Right forelimb (tissue), 1 donor: ENCODE measurements at regions not wholly inside any gene's neighbourhood (a gene's known extent, or its start where the extent isn't known, plus 50 kb on each side); places are given as distances from the start of the nearest gene placed in this dataset.

Source experiments
- DNase-seq: peaks from one replicate; pipeline ENCODE4 v3.0.0-alpha.2; 2018

DNA sequence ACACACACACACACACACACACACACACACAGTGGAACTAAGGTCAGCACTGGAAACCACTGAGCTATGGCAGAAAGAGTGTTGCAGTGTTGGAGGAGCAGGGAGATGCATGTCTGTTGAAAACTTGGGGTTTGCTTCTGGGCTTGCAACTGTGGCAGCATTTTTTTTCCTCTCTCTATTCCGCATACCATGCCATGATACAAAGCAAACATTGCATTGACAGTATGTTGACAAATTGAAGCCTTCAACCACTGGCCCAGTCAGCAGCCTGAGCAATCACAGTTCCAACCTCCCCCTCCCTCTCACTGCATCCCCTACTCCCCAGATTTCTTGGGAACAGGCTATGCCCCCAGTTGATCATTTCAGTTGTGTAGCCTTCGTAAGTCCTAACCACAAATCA is 478.1 kb upstream of the WWC1 start:
- DNase-seq: no peak

DNA sequence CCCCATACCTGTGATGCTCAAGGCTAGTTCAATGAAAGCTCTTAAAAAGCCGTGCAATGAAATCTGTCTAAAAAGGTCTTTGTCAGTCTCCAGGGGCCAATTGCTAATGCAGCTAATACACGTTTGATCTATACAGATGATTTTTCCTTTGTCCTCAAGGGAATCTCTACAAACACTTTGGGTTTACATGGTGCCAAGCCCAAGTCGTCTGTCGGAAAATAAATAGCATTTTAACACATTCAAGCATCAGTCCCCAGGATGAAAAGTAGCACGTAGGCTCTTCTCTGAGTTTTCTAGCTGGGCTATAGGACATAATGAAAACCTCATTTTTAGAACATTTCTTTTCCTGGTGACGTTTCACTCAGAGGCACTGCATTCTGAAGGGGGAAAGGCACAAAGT is 477.4 kb upstream of the WWC1 start:
- DNase-seq: no peak

DNA sequence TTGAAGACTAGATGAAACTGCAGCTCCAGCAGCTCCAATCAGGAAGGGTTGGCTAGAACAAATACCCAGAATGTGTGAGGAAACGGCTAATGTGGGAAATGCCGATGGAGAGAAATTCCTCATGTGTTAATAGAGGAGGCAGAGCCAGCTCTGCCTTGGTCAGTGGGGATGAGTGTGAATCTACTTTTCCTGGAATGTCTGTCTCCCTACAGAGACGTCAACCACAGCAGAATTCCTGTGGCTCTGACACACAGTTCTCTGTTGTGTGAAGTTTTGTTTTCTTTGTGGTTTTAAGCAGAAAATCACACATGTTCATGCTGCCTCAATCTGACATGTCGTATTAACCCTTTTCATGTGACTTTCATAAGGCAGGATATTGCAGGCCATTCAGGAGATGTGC is 476.6 kb upstream of the WWC1 start:
- peak; percentile 53 for DNase-seq

DNA sequence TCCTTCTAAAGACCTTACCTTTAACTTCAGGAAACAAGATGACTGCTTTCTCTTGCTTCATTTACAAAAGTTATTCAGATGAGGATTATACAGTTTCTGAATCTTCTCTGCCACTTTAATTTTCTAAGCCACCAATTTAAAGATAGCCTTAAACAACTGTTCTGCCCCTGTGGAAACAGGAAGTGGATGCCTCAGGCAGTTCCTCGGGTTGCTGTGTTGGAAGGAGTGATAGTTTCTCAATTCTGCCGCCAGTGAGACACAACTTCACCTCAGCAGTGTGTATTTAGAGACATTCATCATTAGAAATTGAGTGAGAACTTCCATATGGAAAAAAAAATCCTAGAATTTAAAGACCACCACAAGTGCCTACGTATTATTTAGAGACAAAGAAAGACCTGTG is 475.1 kb upstream of the WWC1 start:
- no peak for DNase-seq

DNA sequence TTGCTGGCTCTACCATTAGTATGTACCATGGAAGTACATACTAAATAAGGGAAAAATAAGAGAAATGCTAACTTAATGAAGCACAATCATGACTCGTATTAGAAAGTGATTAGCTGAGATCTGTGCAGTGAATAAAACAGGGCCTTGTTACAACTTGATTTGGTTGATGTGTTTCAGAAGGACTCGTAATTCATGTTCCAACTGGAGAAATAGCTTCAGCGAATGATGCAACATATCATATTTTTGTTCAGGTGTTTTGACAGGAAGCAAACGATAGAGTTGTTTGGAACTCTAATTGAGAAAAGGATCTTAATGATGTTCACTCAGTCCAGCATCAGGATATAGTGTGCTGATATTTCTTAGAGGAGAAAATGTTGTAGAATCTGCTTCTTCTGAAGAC is 474.6 kb upstream of the WWC1 start:
- DNase-seq: no peak

DNA sequence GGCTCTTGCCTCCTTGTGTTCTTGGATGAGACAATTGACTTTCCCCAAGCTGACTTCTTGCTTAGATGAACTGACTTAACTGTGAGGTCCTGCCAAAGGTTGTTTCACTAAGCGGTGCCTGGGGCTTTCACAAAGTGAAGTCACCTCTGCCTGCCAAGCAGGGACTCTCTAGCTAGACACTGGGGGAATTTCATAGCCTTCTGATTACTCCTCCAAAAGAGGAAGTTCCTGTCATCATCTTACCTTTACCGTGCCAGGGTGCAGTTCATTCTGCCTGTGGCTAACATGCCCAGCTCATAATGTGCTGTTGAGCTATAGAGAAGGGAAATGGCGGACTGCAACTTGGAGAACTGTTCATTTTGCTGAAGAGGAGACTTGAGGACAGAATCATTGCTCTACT is 472.0 kb upstream of the WWC1 start:
- DNase-seq: no peak

DNA sequence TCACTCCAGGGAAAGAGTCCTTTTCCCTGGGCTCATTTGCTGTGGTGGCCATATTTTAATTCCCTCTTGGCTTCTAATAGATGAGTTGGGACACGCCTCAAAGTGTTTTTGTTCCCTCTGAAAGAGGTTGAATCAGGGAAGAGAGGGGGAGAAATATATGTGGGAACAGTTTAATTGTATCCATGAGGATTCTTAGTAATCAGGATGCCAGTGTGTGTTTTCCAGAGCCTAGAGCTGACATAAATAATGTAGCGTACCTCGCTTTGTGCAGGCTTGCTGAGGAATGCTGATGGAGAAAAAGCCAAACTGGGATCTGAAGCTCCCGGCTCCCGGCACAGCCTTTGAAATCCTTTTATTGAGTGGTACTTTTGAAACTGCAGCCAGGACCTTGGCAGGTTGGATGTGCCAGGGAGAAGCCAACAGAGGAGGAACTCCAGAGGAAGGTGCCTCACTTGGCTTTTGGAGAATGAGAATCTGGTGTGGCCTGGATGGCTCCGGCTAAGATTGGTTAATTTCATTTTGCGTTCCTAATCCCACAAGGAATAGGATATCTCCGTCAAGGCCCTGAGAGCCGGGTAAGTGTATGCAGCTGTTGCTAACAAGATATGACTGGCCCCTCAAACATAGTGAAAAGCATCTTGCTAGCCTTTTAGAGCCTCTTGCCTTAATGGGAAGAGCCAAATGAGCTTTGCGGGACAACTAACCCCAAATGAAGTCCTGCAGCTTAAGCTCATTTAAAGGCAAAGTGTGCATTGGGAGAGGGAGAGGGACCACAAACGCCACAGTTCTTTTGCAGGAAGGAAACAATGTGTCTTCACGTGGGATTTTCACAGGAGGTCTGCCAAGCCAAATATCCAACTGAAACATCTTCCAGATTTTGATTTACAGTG is 471.1 kb upstream of the WWC1 start:
- DNase-seq: no peak

DNA sequence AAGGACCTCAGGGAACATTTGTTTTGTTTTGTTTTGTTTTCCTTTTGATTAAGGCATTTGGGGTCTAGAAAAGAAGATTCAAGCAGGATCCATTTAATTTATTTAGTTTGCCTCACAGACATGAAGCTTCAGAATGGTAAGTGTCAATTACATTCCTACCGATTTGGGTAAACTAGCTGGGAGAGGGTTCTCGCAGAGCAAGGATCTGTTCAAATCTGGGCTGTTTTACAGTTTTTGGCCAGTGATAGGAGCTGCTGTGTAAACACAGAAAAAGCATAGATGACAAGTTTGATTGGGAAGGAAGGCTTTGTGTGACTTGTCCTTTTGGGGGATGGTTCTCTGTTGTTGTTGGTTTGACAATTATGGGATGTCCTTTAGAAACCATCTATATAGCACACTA is 470.3 kb upstream of the WWC1 start:
- DNase-seq: no peak

DNA sequence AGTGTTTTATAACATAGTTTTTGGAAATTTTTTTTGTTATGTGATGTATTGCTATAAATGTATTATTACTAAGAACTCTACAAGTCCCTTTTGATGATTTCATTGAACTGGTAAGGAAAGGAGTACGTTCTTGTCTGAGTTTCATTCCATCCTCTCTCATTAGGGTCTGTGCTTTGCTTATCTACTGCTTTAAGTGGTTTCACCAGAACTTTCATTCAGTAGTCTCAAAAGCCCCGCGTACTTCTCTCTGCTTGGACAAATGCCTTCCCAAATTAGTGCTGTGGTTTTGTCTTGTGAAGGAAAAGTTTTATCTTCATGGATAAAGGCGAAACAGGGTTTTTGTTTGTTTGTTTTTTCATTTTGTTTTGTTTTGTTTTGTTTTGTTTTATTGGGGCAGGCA is 469.8 kb upstream of the WWC1 start:
- DNase-seq: no peak

DNA sequence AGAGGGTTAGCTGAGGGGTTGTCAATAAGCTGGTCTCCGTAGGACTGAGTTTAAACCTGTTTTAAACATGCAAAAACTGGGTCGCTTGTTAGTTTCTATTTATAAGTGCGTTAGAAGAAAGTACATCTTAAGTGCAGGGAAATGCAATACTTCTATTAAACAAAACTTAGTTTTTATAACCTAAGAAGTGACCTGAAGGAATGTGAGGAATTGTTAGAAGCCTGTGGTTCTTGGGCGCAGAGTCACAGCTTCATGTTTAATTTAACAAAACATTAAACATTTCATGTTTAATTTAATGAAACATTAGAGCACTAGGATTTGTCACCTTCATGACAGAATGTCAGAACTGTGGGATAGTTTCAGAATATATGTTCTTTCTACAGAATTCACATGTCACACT is 469.2 kb upstream of the WWC1 start:
- DNase-seq: no peak

DNA sequence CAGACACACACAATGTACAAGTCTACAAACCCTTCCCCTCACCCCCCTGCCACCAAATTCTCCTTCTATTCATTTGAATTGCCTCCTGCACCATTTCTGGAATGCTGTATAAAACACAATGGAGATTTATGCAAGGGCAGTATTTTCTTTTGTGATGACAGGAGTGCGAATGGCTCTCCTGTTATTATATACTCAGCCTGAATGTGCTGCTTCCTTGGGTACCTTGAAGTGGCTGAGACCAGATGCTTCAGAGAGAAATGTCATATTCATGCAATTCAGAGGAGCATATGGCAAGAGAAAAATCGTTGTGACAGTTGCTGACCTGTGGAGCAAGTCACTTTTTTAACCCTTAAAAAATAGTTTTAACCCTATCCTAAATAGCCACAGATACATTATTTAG is 468.0 kb upstream of the WWC1 start:
- DNase-seq: no peak

DNA sequence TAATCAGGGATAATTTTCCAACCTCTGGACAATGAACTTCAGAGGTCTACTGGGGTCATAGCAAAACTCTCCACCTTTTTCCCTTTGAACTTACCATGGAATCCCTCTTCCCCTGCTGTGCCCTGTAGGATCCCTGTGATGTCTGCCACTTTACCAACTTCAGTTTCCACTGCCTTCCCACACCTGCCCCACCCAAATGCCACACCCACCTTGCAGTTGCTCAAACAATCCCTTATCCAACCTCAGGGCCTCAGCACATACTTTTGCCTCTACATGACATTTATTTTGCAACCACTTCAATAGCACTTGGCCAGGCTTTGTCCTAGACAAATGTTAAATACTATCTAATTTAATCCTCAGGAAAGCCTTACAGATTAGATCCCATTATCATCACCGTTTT is 463.7 kb upstream of the WWC1 start:
- no peak for DNase-seq

DNA sequence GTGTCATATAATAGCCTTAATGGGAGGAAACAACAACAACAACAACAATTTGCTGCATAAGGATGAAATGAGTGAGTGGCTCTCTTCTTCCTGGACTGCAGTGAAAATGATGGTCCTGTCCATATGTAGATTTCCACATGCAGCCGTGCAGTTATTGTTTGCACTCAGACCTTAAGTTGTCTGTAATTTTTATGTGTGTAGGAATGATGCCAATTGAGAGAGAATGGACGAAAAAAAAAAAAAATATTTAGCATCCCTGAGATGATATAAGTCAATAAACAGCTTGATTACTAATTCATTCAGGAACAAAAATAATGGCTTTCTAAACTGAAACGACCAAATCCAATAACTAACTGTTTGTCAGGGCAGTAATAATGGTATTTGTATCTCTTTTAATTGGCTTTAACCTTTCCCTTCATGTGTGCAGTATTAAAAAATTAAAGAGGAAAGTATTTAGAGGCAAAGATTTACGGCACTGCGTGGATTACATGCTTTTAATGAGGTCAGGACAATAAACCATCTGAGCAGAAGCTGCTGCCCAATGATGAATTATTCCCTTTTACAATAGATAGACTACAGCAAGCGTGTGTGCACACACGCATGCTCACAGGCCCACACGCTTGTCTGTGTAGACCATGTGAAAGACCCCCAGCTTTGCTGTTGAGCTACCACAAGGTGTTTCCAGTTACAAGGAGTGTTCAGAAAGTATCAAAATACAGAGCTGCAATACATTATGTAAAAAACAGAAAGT is 459.5 kb upstream of the WWC1 start:
- DNase-seq: no peak

DNA sequence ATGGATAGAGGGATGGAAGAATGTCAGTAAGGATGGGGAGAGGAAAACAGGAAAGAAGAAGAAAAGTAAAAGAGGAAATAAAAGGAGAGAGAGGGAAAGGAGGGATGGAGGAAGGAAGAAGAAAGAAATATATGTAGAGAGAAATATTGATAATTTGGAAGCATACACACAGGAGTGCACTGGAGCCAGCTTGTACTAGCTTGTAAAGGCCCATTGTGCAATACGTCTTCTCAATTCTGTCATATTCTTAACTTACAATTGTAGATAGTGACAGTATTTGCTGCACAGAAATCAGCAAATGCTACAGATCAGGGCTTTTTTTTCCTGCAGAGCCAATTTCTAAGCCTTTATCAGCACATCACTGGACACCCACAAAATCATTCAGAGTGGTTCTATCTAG is 458.8 kb upstream of the WWC1 start:
- DNase-seq: no peak

DNA sequence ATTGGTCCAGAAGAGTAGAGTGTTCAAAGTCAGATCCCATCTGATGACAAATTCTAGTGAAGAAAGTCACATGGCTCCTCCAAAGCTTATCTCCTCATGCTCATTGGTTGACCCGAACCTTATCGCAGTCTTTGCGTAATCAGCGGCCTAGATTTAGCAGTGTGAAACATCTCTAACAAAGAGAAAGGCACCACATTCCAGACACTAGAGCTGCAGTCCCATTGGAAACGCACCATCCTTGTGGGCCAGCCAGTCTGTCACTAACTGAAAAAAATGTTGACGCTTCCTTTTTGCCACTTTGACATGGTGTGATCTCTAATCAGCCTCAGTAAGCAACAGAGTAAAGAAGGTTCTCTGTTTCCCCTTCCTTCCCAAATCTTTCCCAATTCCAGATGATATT is 458.0 kb upstream of the WWC1 start:
- DNase-seq: no peak

DNA sequence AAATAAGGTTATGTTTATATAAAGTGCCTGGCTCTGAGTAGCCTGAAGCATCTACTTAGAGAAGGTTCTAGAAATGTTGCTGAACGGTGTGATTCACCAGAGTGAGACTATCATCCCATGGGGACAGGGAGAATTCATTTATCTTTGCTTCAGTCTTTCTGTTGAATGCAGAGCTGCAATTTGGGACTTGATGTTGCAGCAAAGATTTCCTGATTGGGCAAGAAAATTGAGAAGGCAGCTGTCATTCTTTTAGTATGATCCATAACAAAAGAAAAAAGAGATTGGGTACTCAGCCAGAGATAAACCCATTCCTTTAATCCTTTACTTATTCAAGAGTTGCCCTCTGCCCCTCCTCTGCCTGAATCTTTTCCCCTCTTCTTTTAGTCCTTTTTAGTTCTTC is 456.3 kb upstream of the WWC1 start:
- no peak for DNase-seq

DNA sequence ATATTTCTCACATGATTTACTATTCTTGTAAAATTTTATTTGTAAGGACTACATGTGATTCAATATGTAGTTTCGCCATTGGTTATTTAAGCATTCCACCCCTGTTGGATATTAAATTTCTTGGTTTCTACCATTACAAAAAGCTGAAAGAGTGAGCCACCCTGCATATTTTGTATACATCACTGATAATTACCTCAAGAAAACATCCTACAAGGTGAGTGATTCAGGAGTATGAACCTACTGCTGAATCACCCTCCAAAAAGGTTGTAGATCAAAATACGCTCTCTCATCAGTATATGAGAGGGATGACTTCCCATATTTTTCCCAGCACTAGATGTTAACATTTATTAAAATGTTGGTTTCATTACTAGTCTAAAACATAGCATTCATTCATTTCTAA is 454.3 kb upstream of the WWC1 start:
- no peak for DNase-seq

DNA sequence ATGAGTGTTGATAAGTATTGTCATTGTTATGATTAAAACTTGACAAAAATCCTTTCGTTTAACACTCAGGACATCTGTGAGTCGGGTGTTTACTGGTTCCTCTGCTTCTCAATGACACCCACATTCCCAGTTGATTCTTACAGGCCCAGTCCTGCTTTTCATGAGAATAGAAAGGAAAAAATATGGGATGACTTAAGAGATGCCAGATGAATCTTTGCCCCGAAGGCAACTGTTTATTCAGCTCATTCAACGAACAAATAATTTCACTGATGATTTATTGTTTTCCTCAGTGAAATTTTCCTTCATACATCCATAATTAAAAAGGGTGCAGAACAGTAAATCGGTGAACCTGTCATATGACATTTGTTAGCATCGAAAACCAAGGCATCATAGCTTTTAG is 452.4 kb upstream of the WWC1 start:
- DNase-seq: no peak

DNA sequence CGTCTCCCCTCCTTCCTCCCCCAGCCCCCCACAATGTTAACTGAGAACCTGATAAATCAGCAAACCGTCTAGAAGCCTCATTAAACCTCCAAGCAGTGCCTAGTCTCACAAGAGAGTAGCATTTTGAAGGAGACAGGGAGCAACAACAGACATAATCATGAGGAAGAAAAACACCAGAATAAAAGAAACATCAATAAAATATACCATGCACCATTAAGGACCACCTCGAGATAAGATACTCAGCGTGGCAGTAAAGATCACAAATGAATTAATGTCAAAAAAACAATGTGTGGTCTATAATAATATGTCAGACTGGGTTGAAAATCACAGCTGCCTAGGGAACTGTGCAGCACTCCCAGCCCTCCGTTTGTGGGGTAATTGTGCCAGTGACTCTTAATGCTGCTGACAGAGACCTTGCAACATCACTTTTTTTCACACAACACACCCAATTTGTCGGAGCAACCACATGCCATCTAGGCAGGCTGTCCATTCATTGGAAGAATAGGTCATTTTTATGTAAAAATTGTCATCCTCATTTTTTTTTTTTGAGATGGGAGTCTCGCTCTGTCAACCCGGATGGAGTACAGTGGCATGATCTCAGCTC is 450.8 kb upstream of the WWC1 start:
- DNase-seq: no peak

DNA sequence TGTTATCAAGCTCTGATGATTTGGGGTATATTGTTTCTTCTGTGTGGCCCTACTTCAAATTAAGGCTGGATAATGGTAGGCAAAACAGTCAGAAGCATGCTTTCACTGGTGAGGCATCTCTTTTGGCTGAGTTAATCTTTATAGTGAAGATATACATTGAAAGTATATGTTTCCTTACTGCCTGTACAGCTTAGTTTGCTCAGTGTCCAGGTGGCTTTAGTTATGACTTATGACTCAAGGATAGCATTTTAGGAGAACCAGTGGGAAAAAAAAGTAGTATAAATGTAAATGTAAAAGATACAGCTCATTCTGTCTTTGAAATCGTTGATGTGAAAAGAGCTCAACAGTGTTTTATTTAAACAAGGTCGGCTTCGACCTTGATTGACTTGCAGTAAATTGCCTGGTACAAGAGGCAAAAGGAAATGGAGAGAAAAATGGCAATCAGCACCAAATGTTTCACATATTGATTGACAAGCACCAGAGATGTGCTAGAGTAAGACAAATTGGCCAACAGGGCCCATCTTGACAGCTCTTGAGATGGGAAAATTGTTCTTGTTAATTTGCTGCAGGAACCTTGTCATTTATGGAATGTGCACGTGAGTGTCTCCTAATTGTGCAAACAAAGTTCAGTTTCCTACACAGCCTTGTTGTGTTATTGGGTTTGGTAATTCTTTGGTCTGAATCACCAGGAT is 447.4 kb upstream of the WWC1 start:
- no peak for DNase-seq

DNA sequence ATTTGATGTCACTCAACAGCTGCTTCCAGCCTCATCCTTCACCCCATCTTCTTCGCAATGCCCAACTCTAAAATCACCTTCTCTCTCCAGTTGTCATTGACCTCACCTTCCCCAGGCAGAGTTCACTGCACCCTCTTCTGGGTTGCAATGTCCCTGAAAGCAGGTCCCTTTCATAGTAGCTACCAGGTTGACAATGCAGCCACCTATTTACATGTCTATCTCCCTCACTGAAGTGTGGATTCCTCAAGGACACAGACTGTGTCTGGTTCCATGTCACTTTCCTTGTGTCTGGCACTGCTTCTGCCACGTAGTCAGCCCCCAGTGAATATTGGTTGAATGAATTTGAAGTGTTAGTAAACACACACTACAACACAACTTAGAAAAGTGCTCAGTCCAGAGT is 445.5 kb upstream of the WWC1 start:
- DNase-seq: no peak

DNA sequence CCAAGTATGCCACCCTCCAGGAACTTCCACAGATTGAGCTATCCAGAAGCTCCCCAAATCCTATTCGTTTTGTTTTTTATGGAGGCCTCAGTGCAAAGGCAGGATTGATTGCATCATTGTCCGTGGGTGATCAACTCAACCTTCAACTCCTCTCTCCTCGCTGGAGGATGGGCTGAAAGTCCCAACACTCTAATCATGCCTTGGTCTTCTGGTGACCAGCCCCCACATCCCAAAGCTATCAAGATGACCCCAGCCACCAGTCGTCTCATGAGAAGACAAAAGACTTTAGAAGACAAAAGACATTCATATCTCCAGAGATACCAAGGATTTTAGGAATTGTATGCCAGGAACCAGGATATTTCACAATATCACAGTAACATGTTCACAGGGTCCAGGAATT is 441.6 kb upstream of the WWC1 start:
- no peak for DNase-seq

DNA sequence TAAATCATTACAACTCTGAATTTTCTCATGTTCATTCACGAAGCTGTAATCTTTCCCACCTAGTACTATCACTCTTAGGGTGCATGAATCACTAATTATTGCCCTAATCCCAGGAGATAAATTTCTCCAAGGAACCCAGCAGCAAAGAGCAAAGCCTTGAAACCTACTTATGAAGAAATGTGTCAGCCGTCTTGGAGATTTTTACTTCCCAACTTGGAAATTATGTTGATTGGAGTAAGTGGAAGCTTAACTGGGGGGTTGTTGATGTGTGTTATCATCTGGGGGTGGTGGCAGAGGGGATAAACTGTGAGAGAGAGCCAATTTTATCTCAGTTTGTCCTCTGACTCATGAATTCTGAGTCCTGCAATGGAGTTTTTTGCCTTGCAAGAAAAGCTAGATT is 440.5 kb upstream of the WWC1 start:
- no peak for DNase-seq

DNA sequence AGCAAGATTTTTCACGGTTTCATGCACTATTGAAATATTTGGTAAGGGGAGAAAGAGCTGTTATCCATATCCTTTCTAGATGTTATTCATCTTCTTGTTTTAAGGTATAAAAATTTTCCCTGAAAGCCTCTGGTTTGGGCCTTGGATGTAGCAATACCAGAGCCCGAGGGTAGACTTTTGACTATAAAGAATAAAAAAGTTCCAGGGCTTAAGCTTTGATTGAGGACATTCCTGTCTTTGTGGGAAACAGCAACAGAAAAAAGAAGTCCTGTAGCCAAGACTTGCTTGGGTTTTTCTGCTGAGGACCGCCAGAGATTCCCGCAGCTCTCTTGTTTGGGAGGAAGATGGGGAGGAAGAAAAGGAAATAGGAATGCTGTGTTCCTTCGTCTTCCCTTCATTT is 440.0 kb upstream of the WWC1 start:
- DNase-seq: no peak
